Activated CD8-positive, alpha-beta T cell treated with anti-CD3 and anti-CD28 coated beads for 36 hours (primary cell): ENCODE measurements at regions not wholly inside any gene's neighbourhood (a gene's known extent, or its start where the extent isn't known, plus 50 kb on each side); places are given as distances from the start of the nearest gene placed in this dataset.

ENCODE experiments used
- ATAC-seq: fragments of 200-7000 bp; cut with Tn5 transposase; one replicate; pipeline ENCODE4 v1.10.0; 2021; ENCODE audit warnings: mild to moderate bottlenecking, moderate library complexity
- CTCF ChIA-PET: fragments of 350-600 bp; sonication (Branson Sonifier 250); formaldehyde crosslinking; loops from one replicate; lab custom pipeline; 2021; ENCODE audit warnings: antibody characterized with exemption; lab: Charles Lee
- POLR2A ChIA-PET: fragments of 350-600 bp; sonication (Branson Sonifier 250); formaldehyde crosslinking; loops from one replicate; lab custom pipeline; 2021; ENCODE audit warnings: antibody characterized with exemption; lab: Charles Lee
- DNase-seq: peaks from one replicate; pipeline ENCODE4 v3.0.0-alpha.2; 2020
- H3K27ac Mint-ChIP-seq: one replicate; pipeline ENCODE4 v1.8.0; 2021; ENCODE audit warnings: mild to moderate bottlenecking, mixed read lengths
- H3K27me3 Mint-ChIP-seq: one replicate; pipeline ENCODE4 v1.8.0; 2021; ENCODE audit warnings: mixed read lengths
- H3K36me3 Mint-ChIP-seq: one replicate; pipeline ENCODE4 v1.8.0; 2021; ENCODE audit warnings: low read depth, mixed read lengths
- H3K4me1 Mint-ChIP-seq: one replicate; pipeline ENCODE4 v1.8.0; 2021; ENCODE audit warnings: low read depth, mixed read lengths
- H3K4me3 Mint-ChIP-seq: one replicate; pipeline ENCODE4 v1.8.0; 2021; ENCODE audit warnings: mild to moderate bottlenecking, moderate library complexity, mixed read lengths
- H3K9me3 Mint-ChIP-seq: one replicate; pipeline ENCODE4 v1.8.0; 2021; ENCODE audit warnings: mixed read lengths
- CTCF ChIP-seq: fragments of 200-600 bp; IDR thresholded peaks from one replicate; pipeline ENCODE4 v1.8.0; 2022; ENCODE audit warnings: antibody characterized with exemption, mild to moderate bottlenecking
- intact Hi-C: fragments of 100-400 bp; cut with micrococcal nuclease; formaldehyde crosslinking; loops from one replicate; pipeline ENCODE4 v1.10.0; 2022

GRCh38 chr3:82002491-82002890, 241.0 kb upstream of the GBE1 start:
- no peaks in the 10 kb centered on the region for H3K27me3 Mint-ChIP-seq
- no peak for TF ChIP-seq CTCF
- no peak overlapping the region for H3K4me3 Mint-ChIP-seq
- CTCF ChIA-PET: no interaction called here
- no peaks in the 10 kb centered on the region for H3K4me1 Mint-ChIP-seq
- H3K36me3 Mint-ChIP-seq: no peaks in the 10 kb centered on the region
- no peak overlapping the region for H3K27ac Mint-ChIP-seq
- intact Hi-C loops: no loop called here
- DNase-seq (no peak), ATAC-seq (no peak)
- POLR2A ChIA-PET: no interaction called here
- H3K9me3 Mint-ChIP-seq: no peaks in the 10 kb centered on the region

GRCh38 chr3:82001276-82001923, 240.0 kb upstream of the GBE1 start:
- Mint-ChIP-seq H3K9me3 (no peaks in the 10 kb centered on the region), H3K4me1 (no peaks in the 10 kb centered on the region), H3K27me3 (no peaks in the 10 kb centered on the region), H3K36me3 (no peaks in the 10 kb centered on the region), H3K27ac (no peak overlapping the region), H3K4me3 (no peak overlapping the region)
- no peak for TF ChIP-seq CTCF
- DNase-seq: no peak
- intact Hi-C loops: no loop called here
- POLR2A ChIA-PET: no interaction called here
- ATAC-seq: no peak
- CTCF ChIA-PET: no interaction called here

GRCh38 chr3:82000773-82001172, 239.3 kb upstream of the GBE1 start:
- Mint-ChIP-seq H3K27me3 (no peaks in the 10 kb centered on the region), H3K27ac (no peak overlapping the region), H3K4me3 (no peak overlapping the region), H3K36me3 (no peaks in the 10 kb centered on the region), H3K9me3 (no peaks in the 10 kb centered on the region), H3K4me1 (no peaks in the 10 kb centered on the region)
- POLR2A ChIA-PET: no interaction called here
- TF ChIP-seq CTCF: no peak
- ATAC-seq: no peak
- CTCF ChIA-PET: no interaction called here
- DNase-seq: no peak
- intact Hi-C loops: no loop called here

GRCh38 chr3:82000350-82000749, 238.9 kb upstream of the GBE1 start:
- no peak for ATAC-seq

GRCh38 chr3:81998907-81999306, 237.5 kb upstream of the GBE1 start:
- Mint-ChIP-seq H3K9me3 (no peaks in the 10 kb centered on the region), H3K27ac (no peak overlapping the region), H3K36me3 (no peaks in the 10 kb centered on the region), H3K4me1 (no peaks in the 10 kb centered on the region), H3K27me3 (no peaks in the 10 kb centered on the region), H3K4me3 (no peak overlapping the region)
- TF ChIP-seq CTCF: no peak
- ChIA-PET POLR2A (no interaction called here), CTCF (no interaction called here)
- no peak for ATAC-seq
- intact Hi-C loops: no loop called here
- DNase-seq: no peak

More at GRCh38 chr3:82000350-82000749, 238.9 kb upstream of the GBE1 start:
- no peak overlapping the region for H3K27ac Mint-ChIP-seq
- H3K4me1 Mint-ChIP-seq: no peaks in the 10 kb centered on the region
- H3K27me3 Mint-ChIP-seq: no peaks in the 10 kb centered on the region
- ChIA-PET CTCF (no interaction called here), POLR2A (no interaction called here)
- no peaks in the 10 kb centered on the region for H3K9me3 Mint-ChIP-seq
- DNase-seq: no peak
- intact Hi-C loops: no loop called here
- no peaks in the 10 kb centered on the region for H3K36me3 Mint-ChIP-seq
- no peak overlapping the region for H3K4me3 Mint-ChIP-seq
- TF ChIP-seq CTCF: no peak
